ENCODE measurements at regions not wholly inside any gene's neighbourhood (a gene's known extent, or its start where the extent isn't known, plus 50 kb on each side); places are given as distances from the start of the nearest gene placed in this dataset.

GRCh38 chr9:13520069-13520468, 240.6 kb upstream of the MPDZ start:
- TF ChIP-seq CTCF (IDR thresholded peaks at IDR 0.05) (no peak), POLR2A (IDR thresholded peaks at IDR 0.05) (no peak)

All from uterus (tissue), 2 donors.